Hepatic stellate cell (primary cell): ENCODE measurements at regions not wholly inside any gene's neighbourhood (a gene's known extent, or its start where the extent isn't known, plus 50 kb on each side); places are given as distances from the start of the nearest gene placed in this dataset.
"Not testable (repeated sequence)": the region's sequence is repeated elsewhere in the genome, so short reads cannot be mapped to it uniquely, and the experiment has no call there.

ENCODE experiments used
- DNase-seq: peaks from one replicate; pipeline ENCODE4 v3.0.0; 2011; ENCODE audit warnings: low spot score

- no peak for DNase-seq
Observed at GRCh38 chr4:33649015-33649414, 2595.3 kb downstream of the ARAP2 start.

GRCh38 chr4:33649471-33649870 is 2594.8 kb downstream of the ARAP2 start:
- no peak for DNase-seq

GRCh38 chr4:33650036-33650435 is 2594.3 kb downstream of the ARAP2 start:
- DNase-seq, result no peak

GRCh38 chr4:33658971-33659370 is 2585.3 kb downstream of the ARAP2 start:
- no peak for DNase-seq

- DNase-seq, result no peak
Observed at GRCh38 chr4:33661636-33662035, 2582.7 kb downstream of the ARAP2 start.

GRCh38 chr4:33685939-33686338 is 2558.4 kb downstream of the ARAP2 start:
- no peak for DNase-seq

- no peak for DNase-seq
Observed at GRCh38 chr4:33696041-33696440, 2548.3 kb downstream of the ARAP2 start.

- no peak for DNase-seq
Observed at GRCh38 chr4:33696586-33696985, 2547.7 kb downstream of the ARAP2 start.

GRCh38 chr4:33709247-33709646 is 2535.1 kb downstream of the ARAP2 start:
- no peak for DNase-seq

- DNase-seq, result no peak
Observed at GRCh38 chr4:33711826-33712225, 2532.5 kb downstream of the ARAP2 start.

- no peak for DNase-seq
Observed at GRCh38 chr4:33714971-33715370, 2529.3 kb downstream of the ARAP2 start.

GRCh38 chr4:33715841-33716395 is 2528.4 kb downstream of the ARAP2 start:
- no peak for DNase-seq

GRCh38 chr4:33722254-33722653 is 2522.1 kb downstream of the ARAP2 start:
- no peak for DNase-seq

- DNase-seq, result no peak
Observed at GRCh38 chr4:33722800-33723516, 2521.4 kb downstream of the ARAP2 start.

GRCh38 chr4:33724685-33725084 is 2519.6 kb downstream of the ARAP2 start:
- no peak for DNase-seq

GRCh38 chr4:33725861-33726260 is 2518.5 kb downstream of the ARAP2 start:
- DNase-seq, result no peak

GRCh38 chr4:33737726-33738125 is 2506.6 kb downstream of the ARAP2 start:
- no peak for DNase-seq

- DNase-seq, result no peak
Observed at GRCh38 chr4:33739884-33740632, 2504.3 kb downstream of the ARAP2 start.

- not testable (repeated sequence) for DNase-seq
Observed at GRCh38 chr4:33740871-33741270, 2503.4 kb downstream of the ARAP2 start.

GRCh38 chr4:33746979-33747378 is 2497.3 kb downstream of the ARAP2 start:
- no peak for DNase-seq

- no peak for DNase-seq
Observed at GRCh38 chr4:33751050-33751449, 2493.3 kb downstream of the ARAP2 start.

- DNase-seq, result no peak
Observed at GRCh38 chr4:33772582-33772981, 2471.7 kb downstream of the ARAP2 start.
